IMR-90 (cell line): ENCODE measurements at regions not wholly inside any gene's neighbourhood (a gene's known extent, or its start where the extent isn't known, plus 50 kb on each side); places are given as distances from the start of the nearest gene placed in this dataset.

Source experiments
- ATAC-seq: fragments of 200-7000 bp; cut with Tn5 transposase; 2 replicates; pipeline ENCODE4 v1.9.1; 2020; ENCODE audit warnings: low read depth, mild to moderate bottlenecking, moderate library complexity
- BruUV-seq: library from RNA; stranded (reverse); fragments of 400-500 nt; replicated peaks from 2 replicates; lab custom pipeline; 2021; lab: Mats Ljungman, UMichigan
- CTCF ChIA-PET: fragments of 300-600 bp; formaldehyde crosslinking; extraction: SDS; loops from one replicate; lab custom pipeline; 2021; ENCODE audit warnings: antibody characterized with exemption; lab: Yijun Ruan, JAX
- POLR2A ChIA-PET: fragments of 300-600 bp; sonication (Branson Sonifier 250); formaldehyde crosslinking; loops from one replicate; lab custom pipeline; 2022; ENCODE audit warnings: antibody characterized with exemption; ENCODE audit not compliant: unreplicated experiment; lab: Charles Lee
- DNase-seq: peaks from one replicate; pipeline ENCODE4 v3.0.0; 2013
- H2AFZ ChIP-seq: replicated peaks from 2 replicates; pipeline ENCODE3; 2013; ENCODE audit warnings: low read length, mild to moderate bottlenecking; ENCODE audit not compliant: poor library complexity
- H2AK5ac ChIP-seq: 2 replicates; pipeline ENCODE4 v1.6.1; 2013; ENCODE audit warnings: low read depth, low read length, inconsistent platforms
- H2AK9ac ChIP-seq: replicated peaks from 2 replicates; pipeline ENCODE3; 2013; ENCODE audit warnings: mild to moderate bottlenecking, low read depth, low read length, moderate library complexity; ENCODE audit not compliant: poor library complexity
- H2BK120ac ChIP-seq: 2 replicates; pipeline ENCODE4 v1.6.1; 2013; ENCODE audit warnings: low read depth, low read length, inconsistent platforms
- H2BK15ac ChIP-seq: 3 replicates; pipeline ENCODE4 v1.6.1; 2013; ENCODE audit warnings: low read depth, low read length, inconsistent platforms
- H2BK20ac ChIP-seq: 2 replicates; pipeline ENCODE4 v1.6.1; 2013; ENCODE audit warnings: low read depth, mild to moderate bottlenecking, inconsistent platforms, low read length, moderate library complexity
- H2BK5ac ChIP-seq: 2 replicates; pipeline ENCODE4 v1.6.1; 2013; ENCODE audit warnings: mild to moderate bottlenecking, low read depth, low read length, inconsistent platforms; ENCODE audit not compliant: poor library complexity, severe bottlenecking
- H3K14ac ChIP-seq: replicated peaks from 2 replicates; pipeline ENCODE4 v1.6.1; 2013; ENCODE audit warnings: low read depth, low read length, inconsistent platforms
- H3K18ac ChIP-seq: 2 replicates; pipeline ENCODE4 v1.6.1; 2013; ENCODE audit warnings: low read depth, low read length, control low read depth
- H3K23ac ChIP-seq: 2 replicates; pipeline ENCODE4 v1.6.1; 2013; ENCODE audit warnings: low read depth, low read length, inconsistent platforms
- H3K27ac ChIP-seq: 2 replicates; pipeline ENCODE4 v1.5.1; 2013; ENCODE audit warnings: mild to moderate bottlenecking, control low read depth, low read length; ENCODE audit not compliant: insufficient read depth
- H3K27me3 ChIP-seq: 2 replicates; pipeline ENCODE4 v1.6.1; 2013; ENCODE audit warnings: low read length; ENCODE audit not compliant: control insufficient read depth, insufficient read depth
- H3K36me3 ChIP-seq: 2 replicates; pipeline ENCODE4 v1.6.1; 2013; ENCODE audit warnings: low read length, mixed read lengths; ENCODE audit not compliant: control insufficient read depth, insufficient read depth
- H3K4ac ChIP-seq: 2 replicates; pipeline ENCODE4 v1.6.1; 2013; ENCODE audit warnings: low read depth, low read length, inconsistent platforms
- H3K4me1 ChIP-seq: 2 replicates; pipeline ENCODE4 v1.6.1; 2013; ENCODE audit warnings: low read length, mixed read lengths; ENCODE audit not compliant: control insufficient read depth, insufficient read depth
- H3K4me2 ChIP-seq: 2 replicates; pipeline ENCODE4 v1.6.1; 2013; ENCODE audit warnings: low read depth, mild to moderate bottlenecking, control low read depth, low read length, moderate library complexity
- H3K4me3 ChIP-seq: 2 replicates; pipeline ENCODE4 v1.5.1; 2013; ENCODE audit warnings: low read depth, mild to moderate bottlenecking, control low read depth, low read length, moderate library complexity; ENCODE audit not compliant: insufficient read depth
- H3K56ac ChIP-seq: 2 replicates; pipeline ENCODE4 v1.6.1; 2013; ENCODE audit warnings: low read length, inconsistent platforms; ENCODE audit not compliant: insufficient read depth; ENCODE audit errors: extremely low read depth
- H3K79me1 ChIP-seq, 2 experiments: 2 replicates each; pipeline ENCODE4 v1.6.1; 2013; ENCODE audit warnings: low read length in 2 of 2, inconsistent platforms in 1 of 2, low read depth in 1 of 2
- H3K9ac ChIP-seq: 2 replicates; pipeline ENCODE4 v1.6.1; 2013; ENCODE audit warnings: low read depth, low read length, control low read depth
- H3K9me1 ChIP-seq: 2 replicates; pipeline ENCODE4 v1.6.1; 2013; ENCODE audit warnings: low read length, inconsistent platforms; ENCODE audit not compliant: insufficient read depth
- H3K9me3 ChIP-seq: 2 replicates; pipeline ENCODE4 v1.6.1; 2013; ENCODE audit warnings: low read length; ENCODE audit not compliant: control insufficient read depth, insufficient read depth
- H4K20me1 ChIP-seq: 2 replicates; pipeline ENCODE4 v1.6.1; 2013; ENCODE audit warnings: low read length, inconsistent platforms; ENCODE audit not compliant: insufficient read depth
- H4K5ac ChIP-seq: 2 replicates; pipeline ENCODE4 v1.6.1; 2013; ENCODE audit warnings: mild to moderate bottlenecking, low read depth, low read length, control low read depth
- H4K8ac ChIP-seq, 2 experiments: 2 replicates each; pipeline ENCODE4 v1.6.1; 2013; ENCODE audit warnings: low read depth in 2 of 2, low read length in 2 of 2, control low read depth in 1 of 2, inconsistent platforms in 1 of 2
- H4K91ac ChIP-seq: 2 replicates; pipeline ENCODE4 v1.6.1; 2013; ENCODE audit warnings: low read depth, low read length, inconsistent platforms; ENCODE audit not compliant: insufficient read depth
- BHLHE40 ChIP-seq: fragments of 150-350 bp; IDR thresholded peaks from 2 replicates; pipeline ENCODE4 v1.6.1; 2016; ENCODE audit warnings: mild to moderate bottlenecking, low read depth, low read length
- CEBPB ChIP-seq: IDR thresholded peaks from 2 replicates; pipeline ENCODE4 v1.6.1; 2012; ENCODE audit warnings: low read depth, low read length, improper control_type of control experiment
- CHD1 ChIP-seq: IDR thresholded peaks from 2 replicates; pipeline ENCODE4 v1.6.1; 2012; ENCODE audit warnings: low read depth, low read length, improper control_type of control experiment
- CTCF ChIP-seq: conservative IDR thresholded peaks from 2 replicates; pipeline ENCODE4 v1.5.1; 2012; ENCODE audit warnings: mild to moderate bottlenecking, low read depth, low read length, improper control_type of control experiment
- MAFK ChIP-seq: IDR thresholded peaks from 2 replicates; pipeline ENCODE4 v1.6.1; 2012; ENCODE audit warnings: low read depth, low read length, improper control_type of control experiment
- MXI1 ChIP-seq: IDR thresholded peaks from 2 replicates; pipeline ENCODE4 v1.6.1; 2012; ENCODE audit warnings: low read depth, mild to moderate bottlenecking, low read length, moderate library complexity, borderline replicate concordance
- NFE2L2 ChIP-seq: fragments of 150-350 bp; IDR thresholded peaks from 2 replicates; pipeline ENCODE4 v1.6.1; 2016; ENCODE audit warnings: low read depth, mild to moderate bottlenecking, low read length
- POLR2A ChIP-seq: IDR thresholded peaks from 2 replicates; pipeline ENCODE4 v1.6.1; 2012; ENCODE audit warnings: mild to moderate bottlenecking, low read depth, low read length
- RAD21 ChIP-seq: IDR thresholded peaks from 2 replicates; pipeline ENCODE4 v1.6.1; 2012; ENCODE audit warnings: low read length, improper control_type of control experiment
- RCOR1 ChIP-seq: IDR thresholded peaks from 2 replicates; pipeline ENCODE4 v1.6.1; 2012; ENCODE audit warnings: mild to moderate bottlenecking, low read length, improper control_type of control experiment; ENCODE audit not compliant: insufficient replicate concordance
- RFX5 ChIP-seq: IDR thresholded peaks from 2 replicates; pipeline ENCODE4 v1.8.0; 2012; ENCODE audit warnings: low read depth, mild to moderate bottlenecking, low read length, moderate library complexity
- SMC3 ChIP-seq: fragments of 150-350 bp; IDR thresholded peaks from 2 replicates; pipeline ENCODE4 v1.6.1; 2016; ENCODE audit warnings: low read depth, mild to moderate bottlenecking, antibody characterized with exemption, low read length, moderate library complexity
- WGBS, 2 experiments: methylation state at CpG; one replicate each; pipeline versions ENCODE4 v1.1.5 to v1.1.7; 2013; ENCODE audit warnings: missing lambda C conversion rate in 2 of 2; ENCODE audit not compliant: insufficient read length in 1 of 2; ENCODE audit errors: extremely low coverage in 2 of 2; 5-methylcytosine and 5-hydroxymethylcytosine counted together
- dilution Hi-C: fragments of 300-500 bp; cut with HindIII; formaldehyde crosslinking; loops from one replicate; pipeline ENCODE4 v1.14.3; 2018; ENCODE audit warnings: low sequenced_read_pairs; ENCODE audit not compliant: unreplicated experiment
- in situ Hi-C: fragments of 300-500 bp; cut with MboI; formaldehyde crosslinking; loops from 3 replicates; pipeline ENCODE4 v1.14.3; 2019; ENCODE audit warnings: low sequenced_read_pairs, inconsistent platforms, mixed read lengths
- intact Hi-C: fragments of 100-400 bp; cut with micrococcal nuclease; formaldehyde crosslinking; loops from 2 replicates; pipeline ENCODE4 v1.10.0; 2022
- TF ChIP-seq, protein P1 (sequence below): fragments of 150-350 bp; IDR thresholded peaks from 2 replicates; pipeline ENCODE4 v1.6.1; 2017; ENCODE audit warnings: mild to moderate bottlenecking, antibody characterized with exemption, low read length, low read depth

GRCh38 chr10:28881171-28881882, 204.0 kb downstream of the BAMBI start (continued):
- TF ChIP-seq MXI1: no peak

GRCh38 chr10:28883741-28884423, 206.6 kb downstream of the BAMBI start:
- POLR2A ChIA-PET: no interaction called here

More at GRCh38 chr10:28883741-28884423, 206.6 kb downstream of the BAMBI start:
- no TSS peak for BruUV-seq
- Histone ChIP-seq H2BK15ac (peak overlapping the region; percentile 3; the same call in 1 of the 3 replicates), H3K9me1 (0 out of 2 replicates have a peak, but pooled peaks cover 3% of the 10 kb centered on the region), H3K79me1 (no peaks in the 10 kb centered on the region), H3K36me3 (no peaks in the 10 kb centered on the region), H3K23ac (no peak overlapping the region), H4K20me1 (no peaks in the 10 kb centered on the region), H3K9ac (no peak overlapping the region), H3K4ac (no peak overlapping the region), H2BK120ac (no peak overlapping the region), H2BK20ac (0 out of 2 replicates have a peak overlapping the region, but pooled peaks have one; percentile 12), H2AFZ (no peak overlapping the region), H3K14ac (no peak overlapping the region), H2BK5ac (no peak overlapping the region), H2AK9ac (no peak overlapping the region), H2AK5ac (no peak overlapping the region), H4K8ac (no peak overlapping the region), H3K4me3 (no peak overlapping the region), H3K4me1 (peaks cover 2% of the 10 kb centered on the region), H3K27me3 (no peaks in the 10 kb centered on the region), H4K91ac (no peak overlapping the region), H3K4me2 (no peak overlapping the region), H3K18ac (no peak overlapping the region), H3K9me3 (no peaks in the 10 kb centered on the region), H4K5ac (no peak overlapping the region), H3K56ac (no peak overlapping the region), H3K27ac (no peak overlapping the region)
- WGBS, 2 experiments: no CpG with 5 or more reads among the region's 8 CpGs
- TF ChIP-seq CHD1 (no peak), NFE2L2 (no peak), MXI1 (no peak), CTCF (no peak), RAD21 (no peak), BHLHE40 (no peak), POLR2A (no peak), CEBPB (no peak), RCOR1 (no peak), SMC3 (no peak), RFX5 (no peak), MAFK (no peak)
- TF ChIP-seq, protein P1, sequence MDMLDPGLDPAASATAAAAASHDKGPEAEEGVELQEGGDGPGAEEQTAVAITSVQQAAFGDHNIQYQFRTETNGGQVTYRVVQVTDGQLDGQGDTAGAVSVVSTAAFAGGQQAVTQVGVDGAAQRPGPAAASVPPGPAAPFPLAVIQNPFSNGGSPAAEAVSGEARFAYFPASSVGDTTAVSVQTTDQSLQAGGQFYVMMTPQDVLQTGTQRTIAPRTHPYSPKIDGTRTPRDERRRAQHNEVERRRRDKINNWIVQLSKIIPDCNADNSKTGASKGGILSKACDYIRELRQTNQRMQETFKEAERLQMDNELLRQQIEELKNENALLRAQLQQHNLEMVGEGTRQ: no peak
- intact Hi-C loops: no loop called here
- ATAC-seq: no peak
- dilution Hi-C loops: no loop called here
- in situ Hi-C loops: no loop called here
- CTCF ChIA-PET: interaction anchor here (0.5 kb wide), 1 partner anchor 96 kb away, joined by 3 read pairs; no protein-coding TSS in a partner anchor
- DNase-seq: no peak
